Middle frontal gyrus (tissue), 1 donor: ENCODE measurements at regions not wholly inside any gene's neighbourhood (a gene's known extent, or its start where the extent isn't known, plus 50 kb on each side); places are given as distances from the start of the nearest gene placed in this dataset.
A peak's percentile ranks its signal among the peaks of the same experiment; 100 is the strongest.

Experiments
- DNase-seq: peaks from one replicate; pipeline ENCODE4 v3.0.0-alpha.2; 2015; ENCODE audit warnings: low spot score; ENCODE audit errors: extremely low spot score

- DNase-seq = no peak
Measured at GRCh38 chr5:15026011-15026893, 154.7 kb upstream of the ANKH start.

- no peak for DNase-seq
Measured at GRCh38 chr5:15023846-15024245, 152.3 kb upstream of the ANKH start.

DNA sequence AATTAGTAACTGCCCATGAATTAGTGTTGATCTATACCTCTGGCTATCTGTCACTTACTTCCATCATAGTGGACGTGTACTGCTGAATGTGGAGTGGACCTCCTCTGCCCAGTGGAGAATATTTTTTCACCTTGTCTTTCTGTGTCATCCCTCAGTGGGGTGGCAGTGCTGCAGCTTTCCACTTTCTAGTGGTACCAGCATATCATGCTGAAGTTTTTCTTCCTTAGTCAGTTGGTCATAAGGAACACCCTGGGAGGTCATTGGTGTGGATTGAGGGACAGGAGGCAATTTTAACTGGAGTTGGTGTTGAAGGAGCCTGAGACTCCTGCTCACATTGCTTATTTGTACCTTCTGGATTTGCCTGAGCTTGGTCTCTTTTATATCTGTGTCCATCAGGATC is 151.7 kb upstream of the ANKH start:
- no peak for DNase-seq

DNA sequence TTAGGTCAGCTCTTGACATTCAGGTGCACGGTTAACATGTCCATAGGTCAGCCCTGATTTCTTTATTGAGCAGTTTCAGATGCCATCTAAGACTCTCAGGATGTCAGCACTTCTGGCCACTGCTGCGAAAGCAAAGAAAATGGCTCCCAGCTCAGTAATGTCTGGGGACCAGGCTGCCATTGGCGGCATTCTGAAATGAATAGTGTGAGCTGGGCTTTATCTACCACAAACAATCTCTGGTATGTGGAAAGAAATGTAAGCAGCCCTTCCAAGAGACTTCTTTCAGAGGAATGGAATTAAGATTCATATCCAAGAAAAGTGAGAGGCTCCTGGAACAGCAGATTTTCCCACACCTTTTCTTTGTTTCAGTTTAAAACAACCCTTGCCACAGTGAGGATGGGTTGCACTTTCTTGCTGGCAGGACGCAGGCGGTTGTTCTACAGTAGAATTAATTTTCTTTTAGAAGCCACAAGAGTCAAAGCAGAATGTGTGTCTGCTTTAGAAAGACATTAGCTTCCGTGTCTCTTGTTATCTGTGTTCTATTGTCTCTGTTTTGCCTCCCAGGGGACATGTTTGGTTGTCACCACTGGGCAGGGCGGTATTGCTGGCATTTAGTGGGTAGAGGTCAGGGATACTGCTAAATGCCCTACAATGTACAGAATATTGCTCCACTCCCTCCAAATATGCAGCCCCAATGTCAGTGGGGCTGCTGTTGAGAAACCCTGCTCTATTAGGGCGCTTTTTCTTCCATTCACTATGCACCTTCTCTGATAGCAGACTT is 149.9 kb upstream of the ANKH start:
- DNase-seq = no peak

DNA sequence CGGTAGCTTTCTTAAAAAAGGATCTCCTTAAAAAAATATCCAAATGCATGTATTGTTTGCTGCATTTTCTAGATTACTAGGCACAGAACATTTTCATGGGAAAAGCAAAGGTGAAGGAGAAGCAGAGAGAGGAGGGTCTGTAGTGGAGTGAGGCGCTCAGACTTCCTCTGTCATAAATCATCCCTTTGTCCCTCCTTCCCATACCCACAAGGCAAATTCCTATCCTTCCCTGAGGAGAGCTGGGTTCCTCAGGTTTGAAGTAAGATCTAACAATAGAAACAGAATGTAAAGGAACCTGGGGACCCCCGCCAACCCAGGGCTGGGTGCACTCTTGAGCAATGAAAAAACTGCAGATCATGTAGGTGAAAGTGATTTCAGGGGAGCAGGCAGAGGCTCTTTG is 149.2 kb upstream of the ANKH start:
- DNase-seq = no peak

DNA sequence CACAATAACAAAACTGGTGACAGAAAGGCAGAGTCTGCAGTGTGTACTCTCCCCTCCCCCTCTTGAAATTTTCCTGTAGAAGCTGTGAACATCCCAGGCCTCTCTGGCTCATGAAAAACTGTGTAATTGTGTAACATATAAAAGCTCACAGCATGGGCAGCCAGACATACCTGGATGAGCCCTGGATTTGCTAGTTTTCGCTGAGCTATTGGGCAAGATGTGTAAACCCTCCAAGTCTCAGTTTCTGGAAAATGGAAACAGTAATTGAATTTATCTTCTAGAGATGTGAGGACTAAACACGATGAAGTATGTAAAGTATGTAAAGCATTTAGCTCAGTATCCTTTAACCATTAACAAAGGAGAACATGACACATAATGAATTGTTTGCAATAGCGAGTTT is 143.2 kb upstream of the ANKH start:
- DNase-seq = no peak

- peak; percentile 34 for DNase-seq
Measured at GRCh38 chr5:15013654-15014463, 142.3 kb upstream of the ANKH start.

DNA sequence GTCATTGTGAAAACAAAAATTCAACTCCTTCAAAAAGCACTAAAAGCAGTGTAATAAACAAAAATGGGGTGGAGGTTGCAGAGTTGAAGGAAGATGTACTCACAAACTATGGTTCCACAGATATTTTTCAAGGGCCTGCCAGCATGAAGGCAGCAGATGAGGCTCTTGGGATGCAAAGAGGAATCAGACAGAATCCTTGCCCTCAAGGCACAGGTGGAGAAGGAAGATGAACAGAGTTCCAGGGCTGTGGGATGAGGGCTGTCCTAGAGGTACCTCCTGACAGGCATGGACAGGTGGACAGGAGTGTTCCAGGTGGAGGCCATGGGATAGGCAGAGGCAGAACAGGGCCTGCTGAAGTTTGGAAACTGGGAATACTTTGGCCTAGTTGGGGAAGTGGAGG is 140.5 kb upstream of the ANKH start:
- DNase-seq = no peak

DNA sequence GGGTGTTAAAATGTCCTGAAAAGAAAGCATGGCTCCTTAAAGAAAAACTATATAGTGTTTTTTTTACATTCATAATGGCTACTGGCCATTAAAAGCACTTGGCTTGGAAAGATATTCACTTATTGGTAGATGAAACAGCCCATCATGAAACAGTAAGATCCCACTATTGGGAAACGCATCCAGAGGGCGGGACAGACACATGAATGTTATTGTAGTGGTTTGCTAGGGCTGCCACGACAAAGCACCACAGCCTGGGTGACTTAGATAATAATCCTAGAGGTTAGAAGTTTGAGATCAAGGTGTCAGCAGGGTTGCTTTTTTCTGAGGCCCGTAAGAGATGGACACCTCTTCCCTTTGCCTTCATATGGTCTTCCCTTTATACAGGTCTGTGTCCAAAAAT is 139.4 kb upstream of the ANKH start:
- DNase-seq = no peak

- no peak for DNase-seq
Measured at GRCh38 chr5:15009420-15009819, 137.8 kb upstream of the ANKH start.

GRCh38 chr5:15008921-15009320 is 137.3 kb upstream of the ANKH start:
- no peak for DNase-seq

- no peak for DNase-seq
Measured at GRCh38 chr5:15008476-15008875, 136.9 kb upstream of the ANKH start.

DNA sequence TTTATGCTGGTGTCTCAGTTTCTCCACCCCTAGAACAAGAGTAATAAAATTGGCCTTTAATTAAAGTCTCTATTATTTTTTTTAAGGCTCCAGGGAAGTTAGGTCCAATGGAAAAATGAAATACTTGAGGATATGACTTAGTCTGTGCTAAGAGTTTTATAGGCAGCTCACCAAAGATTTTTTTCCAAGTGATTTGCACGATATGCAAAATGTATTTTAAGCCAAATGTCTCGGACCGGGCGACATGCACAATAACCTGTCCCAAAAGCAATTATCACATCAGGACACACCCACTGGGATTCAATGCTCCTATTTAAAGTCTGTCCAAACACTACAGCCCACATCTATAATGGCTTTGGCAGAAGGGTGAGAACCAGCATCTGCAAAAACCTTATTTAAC is 136.1 kb upstream of the ANKH start:
- DNase-seq = no peak

- no peak for DNase-seq
Measured at GRCh38 chr5:15004506-15004905, 132.9 kb upstream of the ANKH start.

DNA sequence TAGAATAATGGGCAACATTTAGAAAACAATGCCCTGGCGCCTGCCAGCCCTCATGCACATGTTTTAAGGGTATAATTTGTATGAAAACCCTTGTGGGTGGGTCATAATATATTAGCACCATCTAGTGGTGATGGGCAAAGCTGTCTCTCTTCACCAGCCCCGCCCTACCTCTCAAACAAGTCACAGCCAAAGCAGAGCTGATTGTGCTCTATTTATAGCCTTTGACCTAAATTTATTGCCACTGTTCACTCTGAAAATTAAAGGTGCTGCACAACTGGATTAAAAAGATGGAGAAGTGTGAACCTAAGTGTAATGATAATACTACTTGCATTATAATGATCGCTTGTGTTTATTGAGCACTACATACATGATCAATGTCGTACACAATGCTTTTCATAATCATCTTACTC is 131.9 kb upstream of the ANKH start:
- DNase-seq = peak; percentile 66

GRCh38 chr5:15002791-15003190 is 131.2 kb upstream of the ANKH start:
- DNase-seq = no peak

DNA sequence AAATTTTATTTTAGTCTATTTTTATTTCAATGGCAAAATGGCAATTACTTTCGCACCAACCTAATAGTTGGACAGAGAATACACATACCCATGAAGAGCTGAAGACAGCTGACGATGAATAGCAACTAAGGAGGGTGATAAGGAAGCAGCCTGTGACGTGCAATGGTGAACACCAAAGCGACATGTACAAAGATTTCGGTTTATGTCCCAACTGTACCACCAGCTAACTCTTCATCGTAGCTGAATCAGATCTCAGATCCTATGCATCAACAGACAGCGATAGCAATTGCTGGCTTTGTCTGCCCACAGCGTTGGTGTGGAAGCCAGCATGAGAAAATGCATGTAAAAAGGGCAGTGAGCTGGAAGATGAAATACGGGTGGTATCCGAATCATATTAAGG is 130.6 kb upstream of the ANKH start:
- no peak for DNase-seq

DNA sequence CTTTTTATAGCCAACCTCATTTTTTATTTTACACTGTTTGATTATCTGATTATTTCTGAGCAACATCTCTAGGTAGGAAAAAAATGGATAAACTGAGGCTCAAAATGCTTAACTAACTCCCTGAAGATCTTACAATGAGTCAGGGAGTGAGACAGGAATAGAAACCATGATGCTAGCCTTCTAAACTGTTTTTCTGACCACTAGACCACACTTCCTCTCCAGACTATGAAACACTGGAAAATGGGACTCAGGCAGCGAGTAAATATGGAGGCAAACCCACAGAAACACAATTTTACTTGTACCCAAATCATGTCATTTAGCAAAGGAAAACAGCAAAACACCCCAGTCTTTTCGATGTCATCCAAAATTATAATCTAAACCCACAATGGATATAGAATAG is 129.9 kb upstream of the ANKH start:
- DNase-seq = no peak

GRCh38 chr5:14998491-14998890 is 126.9 kb upstream of the ANKH start:
- DNase-seq = peak; percentile 34

DNA sequence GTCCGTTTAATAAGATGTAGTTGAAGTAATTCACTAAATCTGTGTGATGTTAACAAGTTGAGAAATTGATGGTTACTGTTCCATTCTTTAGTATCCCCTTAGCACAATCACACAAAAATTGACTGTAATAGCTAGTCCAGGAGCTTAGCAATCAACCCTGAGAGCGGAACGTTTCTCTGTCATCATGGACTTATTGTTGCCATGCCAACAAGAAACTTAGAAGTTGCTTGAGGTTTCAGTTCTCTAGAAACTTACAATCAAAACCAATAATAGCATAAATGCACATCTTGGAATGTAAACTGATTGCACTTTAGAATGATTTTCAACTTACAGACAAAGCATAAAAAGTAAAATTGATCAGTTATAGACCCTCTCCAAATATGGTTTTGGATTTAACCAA is 125.4 kb upstream of the ANKH start:
- DNase-seq = no peak

- no peak for DNase-seq
Measured at GRCh38 chr5:14995229-14995628, 123.7 kb upstream of the ANKH start.
